Lung (tissue), 11 donors: ENCODE measurements at regions not wholly inside any gene's neighbourhood (a gene's known extent, or its start where the extent isn't known, plus 50 kb on each side); places are given as distances from the start of the nearest gene placed in this dataset.

Source experiments
- ATAC-seq: fragments of 200-7000 bp; cut with Tn5 transposase; one replicate; pipeline ENCODE4 v1.9.1; 2020; ENCODE audit warnings: moderate number of reproducible peaks; ENCODE audit not compliant: insufficient read depth, low FRiP score
- DNase-seq, 3 donors: peaks; one replicate each; pipeline ENCODE4 v3.0.0-alpha.2; 2013 to 2017
- H3K27ac ChIP-seq, 2 donors: one replicate each; pipeline ENCODE4 v1.5.1; 2013; ENCODE audit warnings: mild to moderate bottlenecking in 2 of 2, moderate library complexity in 2 of 2, control low read depth in 1 of 2, inconsistent platforms in 1 of 2, low read depth in 1 of 2, low read length in 1 of 2
- H3K27me3 ChIP-seq, 3 donors: one replicate each; pipeline ENCODE4 v1.5.1; 2013; ENCODE audit warnings: low read length in 2 of 3; ENCODE audit not compliant: control insufficient read depth in 3 of 3, insufficient read depth in 3 of 3
- H3K36me3 ChIP-seq, 4 donors: one replicate each; pipeline ENCODE4 v1.5.1; 2013; ENCODE audit warnings: low read length in 4 of 4, mild to moderate bottlenecking in 1 of 4, moderate library complexity in 1 of 4; ENCODE audit not compliant: control insufficient read depth in 4 of 4, insufficient read depth in 4 of 4
- H3K4me1 ChIP-seq, 5 donors: one replicate each; pipeline ENCODE4 v1.5.1; 2013; ENCODE audit warnings: low read length in 5 of 5, mild to moderate bottlenecking in 2 of 5, moderate library complexity in 1 of 5; ENCODE audit not compliant: control insufficient read depth in 5 of 5, insufficient read depth in 5 of 5
- H3K4me3 ChIP-seq: one replicate; pipeline ENCODE4 v1.5.1; 2013; ENCODE audit warnings: mild to moderate bottlenecking, control low read depth, moderate library complexity
- H3K9ac ChIP-seq, 2 donors: one replicate each; pipeline ENCODE4 v1.5.1; 2013; ENCODE audit warnings: low read length in 2 of 2, control low read depth in 1 of 2; ENCODE audit not compliant: insufficient read depth in 1 of 2
- H3K9me3 ChIP-seq, 4 donors: one replicate each; pipeline ENCODE4 v1.5.1; 2013; ENCODE audit warnings: low read length in 3 of 4, mild to moderate bottlenecking in 1 of 4, moderate library complexity in 1 of 4; ENCODE audit not compliant: control insufficient read depth in 4 of 4, insufficient read depth in 3 of 4
- WGBS, 2 donors: extraction: QIAGEN DNeasy Blood & Tissue Kit; methylation state at CpG; one replicate each; pipeline ENCODE4 v1.1.7; 2013; 5-methylcytosine and 5-hydroxymethylcytosine counted together
- TF ChIP-seq, protein P1 (sequence below): IDR thresholded peaks from 2 replicates; pipeline ENCODE4 v1.5.1; 2012; ENCODE audit warnings: mild to moderate bottlenecking; ENCODE audit errors: control extremely low read depth, extremely low read depth
- donor health status: control.
- donor health status: control.
- donor health status: Bipolar disorder and iron deficiency.
- donor health status: healthy.
- donor health status: DM: yes; HTN: yes; CAD: no.

- WGBS, 2 donors: 89 to 93% methylated on average over 7 of the region's 7 CpGs
- ATAC-seq (no peak), DNase-seq (peak in 1 of 3 donors; percentile 37)
- H3K4me1 ChIP-seq: peaks cover 0 to 41% (median 2%) of the 10 kb centered on the region in 5 donors
- H3K9ac ChIP-seq: no peak overlapping the region
- no peak overlapping the region for H3K27ac ChIP-seq
- no peak overlapping the region for H3K4me3 ChIP-seq
- no peaks in the 10 kb centered on the region for H3K9me3 ChIP-seq
- no peaks in the 10 kb centered on the region for H3K36me3 ChIP-seq
- no peaks in the 10 kb centered on the region for H3K27me3 ChIP-seq
- TF ChIP-seq, protein P1, sequence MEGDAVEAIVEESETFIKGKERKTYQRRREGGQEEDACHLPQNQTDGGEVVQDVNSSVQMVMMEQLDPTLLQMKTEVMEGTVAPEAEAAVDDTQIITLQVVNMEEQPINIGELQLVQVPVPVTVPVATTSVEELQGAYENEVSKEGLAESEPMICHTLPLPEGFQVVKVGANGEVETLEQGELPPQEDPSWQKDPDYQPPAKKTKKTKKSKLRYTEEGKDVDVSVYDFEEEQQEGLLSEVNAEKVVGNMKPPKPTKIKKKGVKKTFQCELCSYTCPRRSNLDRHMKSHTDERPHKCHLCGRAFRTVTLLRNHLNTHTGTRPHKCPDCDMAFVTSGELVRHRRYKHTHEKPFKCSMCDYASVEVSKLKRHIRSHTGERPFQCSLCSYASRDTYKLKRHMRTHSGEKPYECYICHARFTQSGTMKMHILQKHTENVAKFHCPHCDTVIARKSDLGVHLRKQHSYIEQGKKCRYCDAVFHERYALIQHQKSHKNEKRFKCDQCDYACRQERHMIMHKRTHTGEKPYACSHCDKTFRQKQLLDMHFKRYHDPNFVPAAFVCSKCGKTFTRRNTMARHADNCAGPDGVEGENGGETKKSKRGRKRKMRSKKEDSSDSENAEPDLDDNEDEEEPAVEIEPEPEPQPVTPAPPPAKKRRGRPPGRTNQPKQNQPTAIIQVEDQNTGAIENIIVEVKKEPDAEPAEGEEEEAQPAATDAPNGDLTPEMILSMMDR: no peak
These were observed 247.1 kb upstream of the SIX2 start for GRCh38 chr2:45256173-45256866.

GRCh38 chr2:45255563-45255962 is 246.3 kb upstream of the SIX2 start:
- Histone ChIP-seq H3K4me1 (peaks cover 0 to 36% (median 2%) of the 10 kb centered on the region in 5 donors), H3K9me3 (no peaks in the 10 kb centered on the region), H3K27ac (no peak overlapping the region), H3K27me3 (no peaks in the 10 kb centered on the region), H3K4me3 (no peak overlapping the region), H3K9ac (no peak overlapping the region), H3K36me3 (no peaks in the 10 kb centered on the region)
- DNase-seq (no peak), ATAC-seq (no peak)
- TF ChIP-seq, protein P1: no peak
- WGBS, 2 donors: 43 to 73% methylated on average over 3 of the region's 3 CpGs

DNA sequence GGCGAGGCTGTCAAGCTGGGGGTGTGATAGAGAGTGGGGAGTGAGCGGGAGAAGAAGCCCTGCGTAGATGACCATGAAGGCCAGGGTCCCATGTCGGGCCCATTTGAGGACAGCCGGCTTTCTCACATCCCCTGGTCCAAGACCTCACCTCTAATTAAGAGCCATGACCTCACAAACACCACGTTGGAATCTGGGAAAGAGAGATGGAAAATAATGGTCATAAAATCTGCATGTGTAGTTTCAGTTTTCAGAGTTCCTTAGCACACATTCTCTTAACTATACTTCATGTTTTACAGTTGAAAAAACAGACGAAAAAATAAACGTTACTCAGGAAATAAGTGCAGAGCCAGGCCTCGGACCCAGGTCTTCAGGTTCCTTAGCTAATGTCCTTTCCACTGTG is 244.8 kb upstream of the SIX2 start:
- TF ChIP-seq, protein P1: no peak
- Histone ChIP-seq H3K9ac (no peak overlapping the region), H3K36me3 (no peaks in the 10 kb centered on the region), H3K27ac (no peak overlapping the region), H3K27me3 (no peaks in the 10 kb centered on the region), H3K4me1 (peaks cover 0 to 25% (median 2%) of the 10 kb centered on the region in 5 donors), H3K4me3 (no peak overlapping the region), H3K9me3 (no peaks in the 10 kb centered on the region)
- DNase-seq (no peak), ATAC-seq (no peak)
- WGBS, 2 donors: 81 to 86% methylated on average over 9 of the region's 9 CpGs

DNA sequence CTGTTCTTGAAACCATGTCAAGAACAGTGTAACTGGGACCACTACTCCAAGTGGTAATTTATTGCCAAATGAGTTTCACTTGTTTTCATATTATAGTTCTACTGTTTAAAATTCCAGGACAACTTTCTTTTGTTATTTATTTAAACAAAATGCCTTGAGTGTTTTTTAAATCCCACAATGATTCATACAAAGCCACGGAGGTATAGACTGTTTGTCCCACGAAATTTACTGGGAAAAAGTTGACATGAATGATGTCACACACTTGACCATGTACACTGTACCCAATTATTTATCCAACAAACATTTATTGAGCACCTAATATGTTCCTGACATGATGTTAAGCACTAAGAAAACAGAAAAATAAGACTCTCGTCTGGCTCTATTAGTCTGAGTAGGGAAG is 243.9 kb upstream of the SIX2 start:
- no peaks in the 10 kb centered on the region for H3K36me3 ChIP-seq
- H3K27me3 ChIP-seq: no peaks in the 10 kb centered on the region
- no peak overlapping the region for H3K27ac ChIP-seq
- H3K4me1 ChIP-seq: peaks cover 0 to 16% (median 2%) of the 10 kb centered on the region in 5 donors
- H3K9me3 ChIP-seq: no peaks in the 10 kb centered on the region
- ATAC-seq: no peak
- H3K4me3 ChIP-seq: no peak overlapping the region
- TF ChIP-seq, protein P1: no peak
- no peak overlapping the region for H3K9ac ChIP-seq
- DNase-seq: no peak
- 69 to 83% methylated on average over 3 of the region's 3 CpGs for WGBS, 2 donors
